Liver (tissue), 8 donors: ENCODE measurements at regions not wholly inside any gene's neighbourhood (a gene's known extent, or its start where the extent isn't known, plus 50 kb on each side); places are given as distances from the start of the nearest gene placed in this dataset.

ENCODE experiments used
- DNase-seq: peaks from one replicate; pipeline ENCODE4 v3.0.0-alpha.2; 2017; ENCODE audit warnings: low spot score
- H3K27ac ChIP-seq, 2 donors: one replicate each; pipeline ENCODE4 v1.7.0; 2013; ENCODE audit warnings: inconsistent platforms in 2 of 2, low read length in 2 of 2, control low read depth in 1 of 2, low read depth in 1 of 2, mild to moderate bottlenecking in 1 of 2
- H3K27me3 ChIP-seq, 4 donors: one replicate each; pipeline versions ENCODE4 v1.6.1 to v1.7.0; 2013; ENCODE audit warnings: low read length in 3 of 4, inconsistent platforms in 1 of 4, mild to moderate bottlenecking in 1 of 4, moderate library complexity in 1 of 4; ENCODE audit not compliant: control insufficient read depth in 4 of 4, insufficient read depth in 4 of 4
- H3K36me3 ChIP-seq, 4 donors: one replicate each; pipeline versions ENCODE4 v1.6.1 to v1.7.0; 2013; ENCODE audit warnings: low read length in 3 of 4, mild to moderate bottlenecking in 3 of 4, low read depth in 1 of 4, moderate library complexity in 1 of 4; ENCODE audit not compliant: control insufficient read depth in 4 of 4, insufficient read depth in 3 of 4
- H3K4me1 ChIP-seq, 4 donors: one replicate each; pipeline versions ENCODE4 v1.6.1 to v1.7.0; 2013; ENCODE audit warnings: low read length in 3 of 4, mild to moderate bottlenecking in 3 of 4, moderate library complexity in 1 of 4; ENCODE audit not compliant: control insufficient read depth in 4 of 4, insufficient read depth in 4 of 4
- H3K4me3 ChIP-seq, 3 donors: one replicate each; pipeline versions ENCODE4 v1.6.1 to v1.7.0; 2013; ENCODE audit warnings: low read length in 3 of 3, control low read depth in 1 of 3, low read depth in 1 of 3, mild to moderate bottlenecking in 1 of 3
- H3K9ac ChIP-seq, 2 donors: one replicate each; pipeline ENCODE4 v1.7.0; 2013; ENCODE audit warnings: low read length in 2 of 2, mild to moderate bottlenecking in 2 of 2, moderate library complexity in 2 of 2, control low read depth in 1 of 2, low read depth in 1 of 2
- H3K9me3 ChIP-seq, 4 donors: one replicate each; pipeline versions ENCODE4 v1.6.1 to v1.7.0; 2013; ENCODE audit warnings: low read length in 3 of 4; ENCODE audit not compliant: control insufficient read depth in 4 of 4
- EGR1 ChIP-seq, 2 donors: IDR thresholded peaks; 2 replicates each; pipeline ENCODE4 v1.6.1; 2016 to 2018; ENCODE audit warnings: antibody characterized with exemption in 2 of 2, low read depth in 2 of 2
- FOXA1 ChIP-seq: IDR thresholded peaks from 2 replicates; pipeline ENCODE4 v1.6.1; 2016; ENCODE audit warnings: antibody characterized with exemption
- FOXA2 ChIP-seq: IDR thresholded peaks from 2 replicates; pipeline ENCODE4 v1.6.1; 2016; ENCODE audit warnings: antibody characterized with exemption
- GABPA ChIP-seq, 2 donors: IDR thresholded peaks in 1 of 2; conservative IDR thresholded peaks in 1 of 2; 2 replicates each; pipeline ENCODE4 v1.6.1; 2016; ENCODE audit warnings: antibody characterized with exemption in 2 of 2, mild to moderate bottlenecking in 1 of 2, moderate library complexity in 1 of 2
- HNF4A ChIP-seq, 2 donors: conservative IDR thresholded peaks; 2 replicates each; pipeline ENCODE4 v1.6.1; 2016; ENCODE audit warnings: antibody characterized with exemption in 2 of 2, mild to moderate bottlenecking in 2 of 2
- HNF4G ChIP-seq: IDR thresholded peaks from 2 replicates; pipeline ENCODE4 v1.6.1; 2016; ENCODE audit warnings: antibody characterized with exemption
- JUND ChIP-seq, 2 donors: IDR thresholded peaks; 2 replicates each; pipeline ENCODE4 v1.6.1; 2016; ENCODE audit warnings: antibody characterized with exemption in 2 of 2
- MAX ChIP-seq: IDR thresholded peaks from 2 replicates; pipeline ENCODE4 v1.6.1; 2016; ENCODE audit warnings: antibody characterized with exemption
- NR2F2 ChIP-seq: IDR thresholded peaks from 2 replicates; pipeline ENCODE4 v1.6.1; 2016; ENCODE audit warnings: antibody characterized with exemption
- RAD21 ChIP-seq, 2 donors: IDR thresholded peaks; 2 replicates each; pipeline ENCODE4 v1.6.1; 2016; ENCODE audit warnings: antibody characterized with exemption in 2 of 2, mild to moderate bottlenecking in 2 of 2
- RXRA ChIP-seq, 2 donors: IDR thresholded peaks; 2 replicates each; pipeline ENCODE4 v1.6.1; 2017 to 2018; ENCODE audit warnings: antibody characterized with exemption in 2 of 2, mild to moderate bottlenecking in 1 of 2
- SP1 ChIP-seq: IDR thresholded peaks from 2 replicates; pipeline ENCODE4 v1.6.1; 2018; ENCODE audit warnings: antibody characterized with exemption, mild to moderate bottlenecking
- TAF1 ChIP-seq: conservative IDR thresholded peaks from 2 replicates; pipeline ENCODE4 v1.6.1; 2016; ENCODE audit warnings: antibody characterized with exemption, mild to moderate bottlenecking
- YY1 ChIP-seq: IDR thresholded peaks from 2 replicates; pipeline ENCODE4 v1.6.1; 2016; ENCODE audit warnings: antibody characterized with exemption, mild to moderate bottlenecking
- ZBTB33 ChIP-seq: IDR thresholded peaks from 2 replicates; pipeline ENCODE4 v1.6.1; 2016; ENCODE audit warnings: antibody characterized with exemption
- WGBS: extraction: QIAGEN DNeasy Blood & Tissue Kit; methylation state at CpG from one replicate; pipeline ENCODE4 v1.1.7; 2013; 5-methylcytosine and 5-hydroxymethylcytosine counted together
- TF ChIP-seq, protein P1 (sequence below): IDR thresholded peaks from 2 replicates; pipeline ENCODE4 v1.6.1; 2016; ENCODE audit warnings: antibody characterized with exemption, mild to moderate bottlenecking
- TF ChIP-seq, protein P2 (sequence below): fragments of 150-350 bp; IDR thresholded peaks from 2 replicates; pipeline ENCODE4 v1.5.1; 2017; ENCODE audit warnings: improper control_type of control experiment, low read depth, low read length; ENCODE audit not compliant: missing input control
- TF ChIP-seq, protein P3 (sequence below): IDR thresholded peaks from 2 replicates; pipeline ENCODE4 v1.6.1; 2016; ENCODE audit warnings: antibody characterized with exemption
- donor health status: healthy.
- donor health status: healthy.
- donor health status: healthy.
- donor health status: healthy.
- donor health status: healthy.

- TF ChIP-seq FOXA2 (no peak), SP1 (no peak), EGR1 (IDR thresholded peaks at IDR 0.05; ENCODE audit: low read depth in 2 of 2) (no peak), MAX (no peak), JUND (IDR thresholded peaks at IDR 0.05) (no peak), FOXA1 (no peak), NR2F2 (no peak), TAF1 (no peak), YY1 (no peak), GABPA (IDR thresholded peaks at IDR 0.05 in 1 of 2, conservative IDR thresholded peaks at IDR 0.05 in 1 of 2) (no peak), HNF4A (conservative IDR thresholded peaks at IDR 0.05) (no peak), HNF4G (no peak), ZBTB33 (no peak), RAD21 (IDR thresholded peaks at IDR 0.05) (no peak)
- TF ChIP-seq, protein P1, sequence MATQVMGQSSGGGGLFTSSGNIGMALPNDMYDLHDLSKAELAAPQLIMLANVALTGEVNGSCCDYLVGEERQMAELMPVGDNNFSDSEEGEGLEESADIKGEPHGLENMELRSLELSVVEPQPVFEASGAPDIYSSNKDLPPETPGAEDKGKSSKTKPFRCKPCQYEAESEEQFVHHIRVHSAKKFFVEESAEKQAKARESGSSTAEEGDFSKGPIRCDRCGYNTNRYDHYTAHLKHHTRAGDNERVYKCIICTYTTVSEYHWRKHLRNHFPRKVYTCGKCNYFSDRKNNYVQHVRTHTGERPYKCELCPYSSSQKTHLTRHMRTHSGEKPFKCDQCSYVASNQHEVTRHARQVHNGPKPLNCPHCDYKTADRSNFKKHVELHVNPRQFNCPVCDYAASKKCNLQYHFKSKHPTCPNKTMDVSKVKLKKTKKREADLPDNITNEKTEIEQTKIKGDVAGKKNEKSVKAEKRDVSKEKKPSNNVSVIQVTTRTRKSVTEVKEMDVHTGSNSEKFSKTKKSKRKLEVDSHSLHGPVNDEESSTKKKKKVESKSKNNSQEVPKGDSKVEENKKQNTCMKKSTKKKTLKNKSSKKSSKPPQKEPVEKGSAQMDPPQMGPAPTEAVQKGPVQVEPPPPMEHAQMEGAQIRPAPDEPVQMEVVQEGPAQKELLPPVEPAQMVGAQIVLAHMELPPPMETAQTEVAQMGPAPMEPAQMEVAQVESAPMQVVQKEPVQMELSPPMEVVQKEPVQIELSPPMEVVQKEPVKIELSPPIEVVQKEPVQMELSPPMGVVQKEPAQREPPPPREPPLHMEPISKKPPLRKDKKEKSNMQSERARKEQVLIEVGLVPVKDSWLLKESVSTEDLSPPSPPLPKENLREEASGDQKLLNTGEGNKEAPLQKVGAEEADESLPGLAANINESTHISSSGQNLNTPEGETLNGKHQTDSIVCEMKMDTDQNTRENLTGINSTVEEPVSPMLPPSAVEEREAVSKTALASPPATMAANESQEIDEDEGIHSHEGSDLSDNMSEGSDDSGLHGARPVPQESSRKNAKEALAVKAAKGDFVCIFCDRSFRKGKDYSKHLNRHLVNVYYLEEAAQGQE: no peak
- TF ChIP-seq, protein P2, sequence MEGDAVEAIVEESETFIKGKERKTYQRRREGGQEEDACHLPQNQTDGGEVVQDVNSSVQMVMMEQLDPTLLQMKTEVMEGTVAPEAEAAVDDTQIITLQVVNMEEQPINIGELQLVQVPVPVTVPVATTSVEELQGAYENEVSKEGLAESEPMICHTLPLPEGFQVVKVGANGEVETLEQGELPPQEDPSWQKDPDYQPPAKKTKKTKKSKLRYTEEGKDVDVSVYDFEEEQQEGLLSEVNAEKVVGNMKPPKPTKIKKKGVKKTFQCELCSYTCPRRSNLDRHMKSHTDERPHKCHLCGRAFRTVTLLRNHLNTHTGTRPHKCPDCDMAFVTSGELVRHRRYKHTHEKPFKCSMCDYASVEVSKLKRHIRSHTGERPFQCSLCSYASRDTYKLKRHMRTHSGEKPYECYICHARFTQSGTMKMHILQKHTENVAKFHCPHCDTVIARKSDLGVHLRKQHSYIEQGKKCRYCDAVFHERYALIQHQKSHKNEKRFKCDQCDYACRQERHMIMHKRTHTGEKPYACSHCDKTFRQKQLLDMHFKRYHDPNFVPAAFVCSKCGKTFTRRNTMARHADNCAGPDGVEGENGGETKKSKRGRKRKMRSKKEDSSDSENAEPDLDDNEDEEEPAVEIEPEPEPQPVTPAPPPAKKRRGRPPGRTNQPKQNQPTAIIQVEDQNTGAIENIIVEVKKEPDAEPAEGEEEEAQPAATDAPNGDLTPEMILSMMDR: no peak
- no peak overlapping the region for H3K4me3 ChIP-seq
- 96% methylated on average over 1 of the region's 1 CpG for WGBS
Observed at GRCh38 chr2:200099256-200099655, 143.9 kb downstream of the MAIP1 start.

DNA sequence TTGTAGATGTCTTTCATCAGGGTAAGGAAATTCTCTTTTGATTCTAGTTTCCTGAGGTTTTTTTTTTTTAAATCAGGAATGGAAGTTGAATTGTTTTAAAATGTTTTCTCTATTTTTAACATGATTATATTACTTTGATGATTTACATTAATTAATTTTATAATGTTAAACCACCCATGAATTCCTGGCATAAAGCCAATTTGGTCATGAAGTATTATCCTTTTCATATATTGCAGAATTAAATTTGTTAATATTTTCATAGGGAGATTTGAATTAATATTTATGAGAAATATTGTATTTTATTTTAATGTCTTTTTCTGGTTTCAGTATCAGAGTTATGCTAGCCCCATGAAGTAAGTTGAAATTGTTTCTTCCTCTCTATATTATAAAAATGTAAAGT is 144.6 kb downstream of the MAIP1 start:
- Histone ChIP-seq H3K27me3 (no peaks in the 10 kb centered on the region), H3K9ac (no peak overlapping the region), H3K27ac (no peak overlapping the region), H3K4me3 (no peak overlapping the region), H3K4me1 (peaks cover 0 to 5% (median 0%) of the 10 kb centered on the region in 4 donors), H3K36me3 (no peaks in the 10 kb centered on the region), H3K9me3 (no peaks in the 10 kb centered on the region)
- no peak for DNase-seq
- TF ChIP-seq, protein P3, sequence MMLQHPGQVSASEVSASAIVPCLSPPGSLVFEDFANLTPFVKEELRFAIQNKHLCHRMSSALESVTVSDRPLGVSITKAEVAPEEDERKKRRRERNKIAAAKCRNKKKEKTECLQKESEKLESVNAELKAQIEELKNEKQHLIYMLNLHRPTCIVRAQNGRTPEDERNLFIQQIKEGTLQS: no peak
- no peak for TF ChIP-seq RXRA (IDR thresholded peaks at IDR 0.05)
- TF ChIP-seq SP1: no peak
- TF ChIP-seq HNF4G: no peak
- TF ChIP-seq YY1: no peak
- no peak for TF ChIP-seq EGR1 (IDR thresholded peaks at IDR 0.05; ENCODE audit: low read depth in 2 of 2)
- no peak for TF ChIP-seq NR2F2
- no peak for TF ChIP-seq FOXA2
- no peak for TF ChIP-seq GABPA (IDR thresholded peaks at IDR 0.05 in 1 of 2, conservative IDR thresholded peaks at IDR 0.05 in 1 of 2)
- no peak for TF ChIP-seq JUND (IDR thresholded peaks at IDR 0.05)
- TF ChIP-seq, protein P2: no peak
- no peak for TF ChIP-seq RAD21 (IDR thresholded peaks at IDR 0.05)
- TF ChIP-seq, protein P1: no peak
- TF ChIP-seq TAF1: no peak

More at GRCh38 chr2:200099256-200099655, 143.9 kb downstream of the MAIP1 start:
- H3K27ac ChIP-seq: no peak overlapping the region
- H3K9ac ChIP-seq: no peak overlapping the region
- no peaks in the 10 kb centered on the region for H3K9me3 ChIP-seq
- no peaks in the 10 kb centered on the region for H3K36me3 ChIP-seq
- no peak for DNase-seq
- peaks cover 0 to 5% (median 0%) of the 10 kb centered on the region in 4 donors for H3K4me1 ChIP-seq
- no peaks in the 10 kb centered on the region for H3K27me3 ChIP-seq
